NCI-H1048 (cell line): ENCODE measurements at regions not wholly inside any gene's neighbourhood (a gene's known extent, or its start where the extent isn't known, plus 50 kb on each side); places are given as distances from the start of the nearest gene placed in this dataset.
"Not testable (repeated sequence)": the region's sequence is repeated elsewhere in the genome, so short reads cannot be mapped to it uniquely, and the experiment has no call there.

Experiments used
- DNase-seq: peaks from one replicate; lab custom pipeline; 2025; lab: John Stamatoyannopoulos, UW

- no peak for DNase-seq
Observed at GRCh38 chr3:34109846-34110245, 311.4 kb downstream of the PDCD6IP start.

DNA sequence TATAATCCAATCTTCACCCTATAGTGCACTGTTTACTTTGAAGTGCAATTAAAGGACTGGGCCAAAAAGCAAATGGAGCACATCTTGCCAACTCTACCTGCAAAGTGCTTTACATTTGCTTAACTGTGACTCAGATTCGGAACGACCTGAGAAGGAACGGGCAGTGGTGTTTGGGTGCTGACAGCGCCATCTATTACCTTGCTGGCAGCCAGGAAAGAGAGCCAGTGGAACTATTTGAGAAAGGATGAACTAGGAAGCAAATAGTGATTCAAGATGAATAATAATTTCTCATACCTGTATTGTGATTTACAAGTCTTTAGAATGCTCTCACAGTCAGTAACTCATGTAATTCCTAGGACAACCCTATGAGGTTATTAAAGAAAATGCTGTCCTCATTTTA is 312.9 kb downstream of the PDCD6IP start:
- DNase-seq: no peak

- DNase-seq: not testable (repeated sequence)
Observed at GRCh38 chr3:34112261-34112660, 313.8 kb downstream of the PDCD6IP start.

DNA sequence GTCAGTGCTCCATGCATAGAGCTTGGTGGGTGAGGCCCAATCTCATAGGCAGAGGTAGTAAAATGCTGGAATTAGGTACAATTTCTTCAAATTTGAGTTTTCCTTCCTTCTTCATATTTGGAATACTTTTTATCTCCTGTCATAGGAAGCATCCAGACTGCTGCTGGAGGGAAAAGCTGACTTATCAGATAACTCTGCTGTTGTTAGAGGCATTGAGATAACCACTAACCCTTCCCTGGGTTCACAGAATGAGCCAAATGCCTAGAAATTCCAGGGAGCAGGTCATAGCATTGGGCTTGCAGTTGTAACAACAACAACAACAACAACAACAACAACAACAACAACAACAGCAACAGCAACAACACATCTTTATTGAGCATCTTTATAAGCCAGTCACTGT is 332.7 kb downstream of the PDCD6IP start:
- DNase-seq: no peak

DNA sequence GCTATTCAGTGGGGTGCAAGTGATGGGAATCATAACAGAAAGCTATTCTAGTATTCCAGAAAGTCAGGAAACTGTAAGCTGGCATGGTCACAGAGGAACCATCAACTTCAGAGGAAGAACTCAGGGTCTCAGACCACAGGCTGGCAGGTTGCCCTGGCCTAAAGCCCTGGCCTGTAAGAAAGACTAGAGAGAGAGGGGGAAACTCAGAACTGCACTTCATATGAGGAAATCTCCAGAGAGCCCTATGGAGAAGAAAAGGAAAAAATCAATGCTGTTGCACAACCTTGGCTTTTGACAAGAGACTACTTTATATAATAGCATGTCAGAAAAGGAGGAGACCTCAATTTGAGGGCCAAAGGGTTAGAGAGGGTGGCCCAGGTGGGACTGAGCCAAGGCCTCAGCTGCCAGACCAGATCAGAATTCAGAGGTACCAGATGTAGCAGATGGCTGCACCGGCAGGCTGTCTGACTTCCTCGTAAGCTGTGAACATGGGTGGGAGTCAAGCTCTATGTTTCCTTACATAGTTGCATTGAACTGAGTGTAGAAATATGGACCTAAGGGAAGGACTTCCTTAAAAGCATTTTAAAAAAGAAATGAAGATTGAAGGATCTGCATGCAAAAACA is 333.8 kb downstream of the PDCD6IP start:
- no peak for DNase-seq

DNA sequence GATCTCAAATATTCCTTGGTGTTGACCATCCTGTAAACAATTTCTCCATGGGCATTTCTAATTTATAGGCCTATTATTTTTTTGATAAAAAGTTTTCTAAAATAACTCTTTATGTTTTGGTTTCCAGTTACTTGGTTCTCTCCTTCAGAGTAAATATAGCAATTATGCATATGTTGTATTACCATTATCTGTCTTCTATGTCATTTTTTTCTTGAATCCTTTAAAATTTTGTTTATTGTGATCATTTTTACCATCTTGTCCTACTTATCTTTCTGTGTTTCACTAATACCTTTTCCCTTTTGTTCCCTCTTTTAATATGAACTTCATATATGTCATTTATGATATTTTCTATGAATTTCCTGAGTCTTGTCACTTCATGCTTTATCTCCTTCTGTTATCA is 341.1 kb downstream of the PDCD6IP start:
- no peak for DNase-seq

GRCh38 chr3:34140616-34141015 is 342.2 kb downstream of the PDCD6IP start:
- DNase-seq: no peak

DNA sequence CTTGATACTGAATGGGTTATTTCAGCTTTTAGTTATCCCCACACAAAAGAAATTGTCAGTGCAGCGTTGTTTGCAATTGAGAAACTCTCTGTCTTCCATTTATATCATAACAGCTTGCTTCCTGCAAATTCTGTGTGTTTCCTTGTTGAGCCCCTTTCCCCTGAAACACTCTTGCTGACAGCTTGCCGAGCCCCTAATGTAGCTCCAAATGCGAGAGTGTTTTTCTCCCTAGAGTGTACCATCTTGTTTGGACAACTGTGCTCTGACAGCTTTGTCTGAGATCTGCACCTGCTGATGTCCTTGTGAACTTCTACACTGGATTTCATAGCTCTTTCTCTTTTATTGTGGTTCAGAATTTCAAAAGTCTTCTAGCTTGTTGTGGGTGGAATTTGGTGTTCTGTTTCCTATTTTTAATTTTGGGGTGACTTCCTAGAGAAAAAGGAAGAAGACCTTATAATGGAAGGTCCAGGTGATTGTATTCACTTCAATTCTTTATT is 343.5 kb downstream of the PDCD6IP start:
- no peak for DNase-seq

- no peak for DNase-seq
Observed at GRCh38 chr3:34145796-34146195, 347.4 kb downstream of the PDCD6IP start.

DNA sequence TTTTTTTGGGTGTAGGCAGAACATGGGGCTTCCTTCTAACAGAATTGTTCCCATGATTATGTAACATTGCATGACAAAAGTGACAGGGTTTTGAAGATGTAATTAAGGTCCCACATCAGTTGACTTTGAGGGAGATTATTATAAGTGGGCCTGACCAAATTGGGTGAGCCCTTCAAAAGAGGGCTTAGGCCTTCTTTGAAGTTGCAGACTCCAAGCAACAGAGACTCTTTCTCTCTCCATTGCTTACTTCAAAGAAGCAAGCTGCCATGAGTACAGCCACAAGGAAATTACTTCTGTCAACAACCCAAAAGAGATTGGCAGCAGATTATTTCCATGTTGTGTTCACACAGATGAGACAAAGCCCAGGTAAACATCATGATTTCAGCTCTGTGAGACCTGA is 348.2 kb downstream of the PDCD6IP start:
- DNase-seq: no peak

DNA sequence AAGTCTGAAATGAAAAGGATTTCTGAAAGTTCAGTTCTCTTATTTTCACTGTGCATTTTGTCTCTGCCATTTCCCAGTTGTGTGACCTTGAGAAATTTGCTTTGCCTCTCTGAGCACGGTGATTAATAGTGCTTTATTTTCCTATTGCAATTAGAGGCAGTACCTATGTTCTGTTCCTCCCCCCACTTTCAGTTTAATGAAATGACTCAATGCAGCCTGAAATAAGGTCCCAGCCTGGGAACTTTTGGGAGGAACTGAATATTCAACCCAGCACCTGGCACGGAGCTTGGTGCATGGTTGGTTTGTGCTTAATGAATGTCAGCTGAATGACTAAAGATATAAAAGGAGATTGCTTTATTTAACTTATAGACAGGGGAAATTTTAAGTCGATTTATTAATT is 352.6 kb downstream of the PDCD6IP start:
- DNase-seq: no peak

GRCh38 chr3:34152656-34153055 is 354.2 kb downstream of the PDCD6IP start:
- DNase-seq: no peak

DNA sequence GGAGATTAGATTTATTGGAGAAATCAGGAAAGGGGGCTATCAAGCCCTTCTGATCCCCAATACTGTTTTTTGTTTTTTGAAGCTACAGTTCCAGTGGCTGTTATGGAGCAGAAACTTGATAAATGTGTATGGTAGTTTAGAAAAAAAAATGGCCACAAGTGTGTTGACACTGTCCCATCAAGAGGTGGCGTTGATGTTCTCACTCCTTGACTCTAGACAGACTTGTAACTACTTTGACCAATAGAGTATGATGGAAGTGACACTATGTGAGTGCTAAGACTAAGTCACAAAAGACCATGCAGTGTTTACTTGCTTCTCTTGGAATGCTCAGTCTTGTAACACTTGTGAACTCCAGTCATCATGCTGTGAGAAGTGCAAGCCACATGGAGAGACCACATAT is 356.7 kb downstream of the PDCD6IP start:
- DNase-seq: no peak

DNA sequence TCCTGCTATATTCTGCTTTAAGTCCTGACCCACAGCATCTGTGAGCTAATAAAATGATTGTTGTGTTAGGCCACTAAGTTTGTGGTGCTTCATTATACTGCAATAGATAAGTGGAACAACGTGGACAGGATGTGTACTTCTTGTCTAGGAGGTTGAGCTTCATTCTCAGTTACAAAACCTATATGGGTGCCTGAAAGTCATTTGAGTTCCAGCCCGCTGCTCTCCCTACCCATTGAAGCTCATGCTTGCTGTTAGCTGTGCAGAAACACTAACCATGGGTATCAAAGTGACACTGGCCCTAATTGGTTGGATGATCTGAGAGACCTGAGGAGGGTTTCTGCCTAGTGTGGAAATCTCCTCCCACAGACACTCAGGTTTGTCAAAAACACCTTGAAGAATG is 357.2 kb downstream of the PDCD6IP start:
- no peak for DNase-seq

DNA sequence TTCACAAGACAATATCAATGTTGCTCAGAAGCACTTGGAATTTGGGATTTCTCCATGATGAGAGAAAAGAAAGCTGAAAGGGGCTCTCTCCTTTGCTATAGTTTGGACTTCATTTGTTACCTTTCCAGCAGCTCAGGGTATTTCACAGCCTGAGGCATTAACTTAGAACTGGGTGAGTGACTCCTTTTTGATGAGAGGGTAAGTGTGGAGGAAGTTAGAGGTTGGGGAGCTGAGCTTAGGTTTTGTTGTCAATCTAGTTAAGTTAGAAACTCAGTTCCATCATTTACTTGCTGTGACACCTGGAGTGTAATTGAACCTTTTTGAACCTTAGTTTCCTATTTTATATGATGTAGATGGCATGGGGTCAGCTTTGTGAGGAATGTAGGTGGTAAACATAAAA is 359.1 kb downstream of the PDCD6IP start:
- no peak for DNase-seq

GRCh38 chr3:34159613-34160420 is 361.4 kb downstream of the PDCD6IP start:
- no peak for DNase-seq

DNA sequence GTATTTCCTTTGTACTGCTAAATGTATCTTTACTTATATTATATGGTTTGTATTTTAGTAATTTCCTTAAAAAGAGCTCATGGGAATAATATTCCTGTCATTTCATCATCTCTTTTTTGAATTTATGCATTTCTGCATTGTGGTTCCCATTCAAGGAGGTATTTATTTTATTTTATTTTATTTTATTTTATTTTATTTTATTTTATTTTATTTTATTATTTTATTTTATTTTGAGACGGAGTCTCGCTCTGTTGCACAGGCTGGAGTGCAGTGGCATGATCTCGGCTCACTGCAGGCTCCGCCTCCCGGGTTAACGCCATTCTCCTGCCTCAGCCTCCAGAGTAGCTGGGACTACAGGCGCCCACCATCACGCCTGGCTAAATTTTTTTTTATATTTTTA is 371.2 kb downstream of the PDCD6IP start:
- DNase-seq: not testable (repeated sequence)

DNA sequence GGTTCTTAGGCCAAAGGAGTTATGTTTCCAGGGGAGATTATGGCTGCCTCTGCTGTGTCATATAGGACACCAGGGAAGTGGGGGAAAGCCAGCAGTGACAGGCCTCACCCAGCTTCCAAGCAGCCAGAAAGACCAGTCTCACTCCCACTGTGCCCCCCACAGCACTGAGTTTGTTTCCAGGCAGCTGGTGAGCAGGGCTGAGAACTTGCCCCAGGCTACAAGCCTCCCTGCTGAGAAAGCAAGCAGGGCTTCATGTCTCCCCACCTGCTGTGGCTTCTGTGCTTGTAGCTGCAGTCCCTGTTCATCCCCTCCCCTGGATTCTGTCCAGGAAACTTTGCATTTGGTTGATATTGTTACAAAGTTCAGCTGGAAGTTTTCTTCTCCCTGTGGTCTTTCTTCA is 376.3 kb downstream of the PDCD6IP start:
- no peak for DNase-seq

GRCh38 chr3:34175636-34176176 is 377.3 kb downstream of the PDCD6IP start:
- DNase-seq: no peak

- DNase-seq: no peak
Observed at GRCh38 chr3:34176723-34177122, 378.3 kb downstream of the PDCD6IP start.

- no peak for DNase-seq
Observed at GRCh38 chr3:34178415-34178814, 380.0 kb downstream of the PDCD6IP start.

DNA sequence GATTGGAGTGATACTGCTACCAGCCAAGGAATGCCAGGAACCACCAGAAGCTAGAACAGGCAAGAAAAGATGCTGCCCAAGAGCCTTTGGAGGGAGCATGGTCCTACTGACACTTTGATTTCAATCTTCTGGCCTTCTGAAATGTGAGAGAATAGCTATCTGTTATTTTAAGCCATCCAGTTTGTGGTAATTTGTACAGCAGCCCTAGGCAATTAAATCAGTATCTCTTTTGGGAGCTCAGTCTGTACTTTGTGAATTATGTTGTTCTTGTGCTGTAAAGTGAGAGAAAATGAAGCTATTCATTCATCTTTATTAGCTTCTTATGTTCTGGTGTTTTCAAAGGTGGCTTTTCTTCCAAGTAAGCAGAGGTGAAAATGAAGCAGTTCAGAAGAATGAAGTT is 381.3 kb downstream of the PDCD6IP start:
- DNase-seq: no peak

DNA sequence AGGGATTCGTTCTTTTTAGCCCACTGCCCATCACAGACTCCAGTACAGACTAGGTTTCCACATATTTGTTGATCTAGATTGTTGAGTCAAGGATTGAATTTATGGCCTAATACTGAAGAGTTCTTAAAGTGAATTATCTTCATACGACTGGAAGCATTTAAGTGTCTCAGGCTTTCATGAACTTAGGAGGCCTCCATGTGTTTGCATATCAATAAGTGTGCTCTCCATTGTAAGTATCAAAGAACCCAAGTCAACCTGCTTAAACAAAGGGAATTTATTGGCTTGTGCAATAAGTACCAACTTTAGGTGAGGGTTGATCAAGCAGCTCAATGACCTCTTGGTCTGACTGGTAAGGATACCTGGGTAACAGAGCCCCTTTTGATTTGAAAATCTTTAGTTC is 382.1 kb downstream of the PDCD6IP start:
- DNase-seq: no peak
